ENCODE measurements at regions not wholly inside any gene's neighbourhood (a gene's known extent, or its start where the extent isn't known, plus 50 kb on each side); places are given as distances from the start of the nearest gene placed in this dataset.
A peak's percentile ranks its signal among the peaks of the same experiment; 100 is the strongest.

DNA sequence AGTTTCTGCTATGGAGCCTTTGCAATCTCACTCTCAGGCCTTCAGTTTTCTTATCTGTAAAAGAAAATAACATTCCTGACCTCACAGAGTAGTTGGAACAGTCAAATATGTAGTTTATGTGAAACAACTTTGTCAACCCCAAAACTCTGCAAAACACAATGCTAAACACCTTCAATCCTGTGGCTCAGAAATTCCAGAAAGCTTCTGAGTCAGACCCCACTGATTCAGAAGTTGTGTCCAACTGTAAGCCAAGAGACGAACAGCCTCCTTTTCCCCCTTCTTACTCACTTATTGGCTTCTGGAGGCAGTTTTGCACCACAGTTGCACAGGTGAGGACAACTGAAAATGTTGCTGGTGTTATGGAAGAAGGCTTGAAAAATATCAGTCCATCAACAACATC is 52.9 kb downstream of the TMSB4Y start:
- H3K18ac ChIP-seq (ENCODE audit: low read length) = no peak overlapping the region
- no peak overlapping the region for H2AK5ac ChIP-seq (ENCODE audit: low read length)
- no peak for DNase-seq
- no peak overlapping the region for H4K12ac ChIP-seq (ENCODE audit: low read depth, low read length)
- no peaks in the 10 kb centered on the region for H3K27me3 ChIP-seq (ENCODE audit: insufficient read depth, low read length)
- H2BK120ac ChIP-seq (ENCODE audit: insufficient read depth, low read length, poor library complexity) = no peak overlapping the region
- peak overlapping the region; percentile 11 for H3K27ac ChIP-seq (ENCODE audit: low read depth, low read length)
- H4K91ac ChIP-seq (ENCODE audit: low read depth, low read length) = no peak overlapping the region
- H3K36me3 ChIP-seq (ENCODE audit: control insufficient read depth in 1 of 2, insufficient read depth in 2 of 2, low read length in 2 of 2) = no peaks in the 10 kb centered on the region
- no peaks in the 10 kb centered on the region for H3K9me3 ChIP-seq (ENCODE audit: insufficient read depth, low read depth, low read length)
- no CpG with 5 or more reads among the region's 1 CpG for WGBS (ENCODE audit: extremely low coverage, insufficient coverage, insufficient read length)
- no peak overlapping the region for H2AFZ ChIP-seq (ENCODE audit: insufficient read depth, low read length, poor library complexity)
- peaks cover 5 to 6% of the 10 kb centered on the region in 2 experiments for H3K4me1 ChIP-seq (ENCODE audit: control insufficient read depth in 1 of 2, insufficient read depth in 2 of 2, low read length in 2 of 2)
- no peaks in the 10 kb centered on the region for H3K79me2 ChIP-seq (ENCODE audit: control insufficient read depth, insufficient read depth, low read length, poor library complexity)
- H3K14ac ChIP-seq (ENCODE audit: low read length) = no peak overlapping the region
- H3K4me2 ChIP-seq (ENCODE audit: low read length) = no peak overlapping the region
- no peak overlapping the region for H2BK5ac ChIP-seq (ENCODE audit: low read depth, low read length, poor library complexity)
- no peak overlapping the region for H3K4me3 ChIP-seq (ENCODE audit: low read depth, low read length)
- no peak overlapping the region for H2BK12ac ChIP-seq (ENCODE audit: low read length)
- no peak overlapping the region for H3K23ac ChIP-seq (ENCODE audit: low read length)
- peaks cover 2% of the 10 kb centered on the region for H3K79me1 ChIP-seq (ENCODE audit: low read length)
- H4K8ac ChIP-seq (ENCODE audit: low read depth, low read length) = no peak overlapping the region
- no peak overlapping the region for H3K4ac ChIP-seq (ENCODE audit: low read depth, low read length)
- H3K9ac ChIP-seq (ENCODE audit: low read length) = no peak overlapping the region

DNA sequence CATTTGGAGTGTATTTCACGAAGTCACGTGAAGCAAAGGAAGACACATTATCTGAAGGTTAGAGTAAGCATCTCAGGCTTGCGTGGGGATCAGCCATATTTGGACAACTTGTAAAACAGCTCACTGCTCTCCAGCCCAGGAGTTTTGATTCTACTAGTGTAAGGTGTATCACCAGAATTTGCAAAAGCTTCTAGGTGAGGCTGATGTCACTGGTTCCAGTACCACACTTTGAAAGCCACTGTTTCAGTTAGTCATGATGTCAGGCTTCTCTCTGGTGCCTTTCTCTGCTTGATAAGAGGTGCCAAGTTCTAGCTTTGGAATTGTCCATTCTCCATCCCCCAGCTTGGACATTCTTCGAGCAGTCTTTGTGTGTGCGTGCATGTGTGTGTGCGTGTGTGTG is 62.3 kb downstream of the TMSB4Y start:
- no peak overlapping the region for H3K27ac ChIP-seq (ENCODE audit: low read depth, low read length)
- no peaks in the 10 kb centered on the region for H3K79me2 ChIP-seq (ENCODE audit: control insufficient read depth, insufficient read depth, low read length, poor library complexity)
- H3K4me1 ChIP-seq (ENCODE audit: control insufficient read depth in 1 of 2, insufficient read depth in 2 of 2, low read length in 2 of 2) = no peaks in the 10 kb centered on the region
- H3K23ac ChIP-seq (ENCODE audit: low read length) = no peak overlapping the region
- no peaks in the 10 kb centered on the region for H3K79me1 ChIP-seq (ENCODE audit: low read length)
- no peaks in the 10 kb centered on the region for H3K36me3 ChIP-seq (ENCODE audit: control insufficient read depth in 1 of 2, insufficient read depth in 2 of 2, low read length in 2 of 2)
- no peak overlapping the region for H2BK120ac ChIP-seq (ENCODE audit: insufficient read depth, low read length, poor library complexity)
- no peak overlapping the region for H2BK12ac ChIP-seq (ENCODE audit: low read length)
- H3K27me3 ChIP-seq (ENCODE audit: insufficient read depth, low read length) = no peaks in the 10 kb centered on the region
- H4K8ac ChIP-seq (ENCODE audit: low read depth, low read length) = no peak overlapping the region
- no peak overlapping the region for H3K14ac ChIP-seq (ENCODE audit: low read length)
- H3K4ac ChIP-seq (ENCODE audit: low read depth, low read length) = no peak overlapping the region
- no peak overlapping the region for H3K4me3 ChIP-seq (ENCODE audit: low read depth, low read length)
- no peak overlapping the region for H2AK5ac ChIP-seq (ENCODE audit: low read length)
- no CpG with 5 or more reads among the region's 6 CpGs for WGBS (ENCODE audit: extremely low coverage, insufficient coverage, insufficient read length)
- H3K4me2 ChIP-seq (ENCODE audit: low read length) = no peak overlapping the region
- no peak for DNase-seq
- H3K9ac ChIP-seq (ENCODE audit: low read length) = no peak overlapping the region
- no peak overlapping the region for H3K18ac ChIP-seq (ENCODE audit: low read length)
- H2BK5ac ChIP-seq (ENCODE audit: low read depth, low read length, poor library complexity) = no peak overlapping the region
- H2AFZ ChIP-seq (ENCODE audit: insufficient read depth, low read length, poor library complexity) = no peak overlapping the region
- H3K9me3 ChIP-seq (ENCODE audit: insufficient read depth, low read depth, low read length) = no peaks in the 10 kb centered on the region
- no peak overlapping the region for H4K12ac ChIP-seq (ENCODE audit: low read depth, low read length)
- H4K91ac ChIP-seq (ENCODE audit: low read depth, low read length) = no peak overlapping the region

DNA sequence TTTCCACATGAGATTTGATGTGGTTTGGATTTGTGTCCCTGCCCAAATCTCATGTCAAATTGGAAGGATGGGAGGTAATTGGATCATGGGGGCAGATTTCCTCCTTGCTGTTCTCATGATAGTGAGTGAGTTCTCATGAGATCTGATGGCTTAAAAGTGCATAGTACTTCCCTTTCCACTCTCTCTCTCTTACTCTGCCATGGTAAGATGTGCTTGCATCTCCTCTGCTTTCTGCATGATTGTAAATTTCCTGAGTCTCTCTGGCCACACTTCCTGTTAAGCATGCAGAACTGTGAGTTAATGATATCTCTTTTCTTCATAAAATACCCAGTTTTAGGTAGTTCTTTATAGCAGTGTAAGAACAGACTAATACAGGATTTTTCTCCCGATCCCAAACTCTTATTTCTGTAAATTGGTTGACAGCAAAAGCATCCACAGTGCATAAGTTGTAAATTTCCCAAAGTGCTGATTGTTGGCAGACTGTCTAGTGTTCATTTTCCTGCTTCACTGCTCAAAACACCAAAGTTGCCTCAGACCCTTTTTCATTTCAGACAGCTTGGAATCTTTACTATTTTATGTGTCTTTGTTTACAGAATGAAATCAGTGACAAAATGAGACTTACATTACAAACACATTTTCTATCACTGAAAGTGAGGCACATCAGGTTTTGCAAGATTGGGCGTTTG is 86.6 kb downstream of the TMSB4Y start:
- no peak overlapping the region for H2BK5ac ChIP-seq (ENCODE audit: low read depth, low read length, poor library complexity)
- H3K9ac ChIP-seq (ENCODE audit: low read length) = no peak overlapping the region
- H3K23ac ChIP-seq (ENCODE audit: low read length) = no peak overlapping the region
- no peaks in the 10 kb centered on the region for H3K36me3 ChIP-seq (ENCODE audit: control insufficient read depth in 1 of 2, insufficient read depth in 2 of 2, low read length in 2 of 2)
- no peak overlapping the region for H2BK120ac ChIP-seq (ENCODE audit: insufficient read depth, low read length, poor library complexity)
- no peak overlapping the region for H3K27ac ChIP-seq (ENCODE audit: low read depth, low read length)
- no peak overlapping the region for H4K8ac ChIP-seq (ENCODE audit: low read depth, low read length)
- H3K18ac ChIP-seq (ENCODE audit: low read length) = no peak overlapping the region
- H2BK12ac ChIP-seq (ENCODE audit: low read length) = no peak overlapping the region
- no peak overlapping the region for H2AFZ ChIP-seq (ENCODE audit: insufficient read depth, low read length, poor library complexity)
- H3K4me3 ChIP-seq (ENCODE audit: low read depth, low read length) = no peak overlapping the region
- no peak overlapping the region for H2AK5ac ChIP-seq (ENCODE audit: low read length)
- no CpG with 5 or more reads among the region's 2 CpGs for WGBS (ENCODE audit: extremely low coverage, insufficient coverage, insufficient read length)
- H3K4ac ChIP-seq (ENCODE audit: low read depth, low read length) = no peak overlapping the region
- H3K14ac ChIP-seq (ENCODE audit: low read length) = no peak overlapping the region
- DNase-seq = no peak
- no peak overlapping the region for H4K91ac ChIP-seq (ENCODE audit: low read depth, low read length)
- H4K12ac ChIP-seq (ENCODE audit: low read depth, low read length) = no peak overlapping the region
- H3K79me2 ChIP-seq (ENCODE audit: control insufficient read depth, insufficient read depth, low read length, poor library complexity) = no peaks in the 10 kb centered on the region
- H3K4me2 ChIP-seq (ENCODE audit: low read length) = no peak overlapping the region
- H3K9me3 ChIP-seq (ENCODE audit: insufficient read depth, low read depth, low read length) = no peaks in the 10 kb centered on the region
- H3K79me1 ChIP-seq (ENCODE audit: low read length) = no peaks in the 10 kb centered on the region
- no peaks in the 10 kb centered on the region for H3K27me3 ChIP-seq (ENCODE audit: insufficient read depth, low read length)
- no peaks in the 10 kb centered on the region for H3K4me1 ChIP-seq (ENCODE audit: control insufficient read depth in 1 of 2, insufficient read depth in 2 of 2, low read length in 2 of 2)

DNA sequence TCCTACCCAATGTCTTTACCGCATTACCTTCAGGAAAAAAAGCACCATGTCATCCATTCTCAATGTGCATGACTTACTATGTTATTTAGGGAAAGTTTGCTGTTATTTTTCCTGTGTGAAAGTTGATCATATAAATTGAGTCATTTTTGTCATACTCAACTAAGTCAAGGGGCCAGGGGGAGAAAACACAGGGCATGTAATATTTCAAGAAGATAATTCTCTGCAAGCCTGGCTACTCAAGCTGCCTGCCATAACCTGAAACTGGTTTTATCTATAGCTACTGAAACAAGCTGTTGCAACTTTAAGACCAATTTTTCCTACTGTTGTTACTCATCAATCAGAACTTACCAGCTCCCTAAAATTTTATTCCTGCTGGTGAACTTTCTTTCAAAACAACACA is 91.4 kb downstream of the TMSB4Y start:
- Histone ChIP-seq H3K9ac (ENCODE audit: low read length) (no peak overlapping the region), H3K27ac (ENCODE audit: low read depth, low read length) (no peak overlapping the region), H3K79me2 (ENCODE audit: control insufficient read depth, insufficient read depth, low read length, poor library complexity) (no peaks in the 10 kb centered on the region), H3K23ac (ENCODE audit: low read length) (no peak overlapping the region), H3K14ac (ENCODE audit: low read length) (no peak overlapping the region), H3K4me1 (ENCODE audit: control insufficient read depth in 1 of 2, insufficient read depth in 2 of 2, low read length in 2 of 2) (no peaks in the 10 kb centered on the region), H3K36me3 (ENCODE audit: control insufficient read depth in 1 of 2, insufficient read depth in 2 of 2, low read length in 2 of 2) (no peaks in the 10 kb centered on the region), H4K8ac (ENCODE audit: low read depth, low read length) (no peak overlapping the region), H3K79me1 (ENCODE audit: low read length) (no peaks in the 10 kb centered on the region), H3K4me3 (ENCODE audit: low read depth, low read length) (no peak overlapping the region), H3K27me3 (ENCODE audit: insufficient read depth, low read length) (no peaks in the 10 kb centered on the region), H3K9me3 (ENCODE audit: insufficient read depth, low read depth, low read length) (no peaks in the 10 kb centered on the region), H3K18ac (ENCODE audit: low read length) (no peak overlapping the region), H3K4me2 (ENCODE audit: low read length) (no peak overlapping the region), H4K91ac (ENCODE audit: low read depth, low read length) (no peak overlapping the region), H4K12ac (ENCODE audit: low read depth, low read length) (no peak overlapping the region), H2AFZ (ENCODE audit: insufficient read depth, low read length, poor library complexity) (no peak overlapping the region), H2AK5ac (ENCODE audit: low read length) (no peak overlapping the region), H2BK120ac (ENCODE audit: insufficient read depth, low read length, poor library complexity) (no peak overlapping the region), H2BK5ac (ENCODE audit: low read depth, low read length, poor library complexity) (no peak overlapping the region), H2BK12ac (ENCODE audit: low read length) (no peak overlapping the region), H3K4ac (ENCODE audit: low read depth, low read length) (no peak overlapping the region)
- no CpG with 5 or more reads among the region's 1 CpG for WGBS (ENCODE audit: extremely low coverage, insufficient coverage, insufficient read length)
- no peak for DNase-seq
